ENCODE measurements at regions not wholly inside any gene's neighbourhood (a gene's known extent, or its start where the extent isn't known, plus 50 kb on each side); places are given as distances from the start of the nearest gene placed in this dataset.

- no peak overlapping the region for H3K4me3 Mint-ChIP-seq
- H3K36me3 Mint-ChIP-seq (ENCODE audit: low read depth): no peaks in the 10 kb centered on the region
- H3K27me3 Mint-ChIP-seq (ENCODE audit: insufficient read depth, low read depth, poor library complexity): peaks cover 13% of the 10 kb centered on the region
- peaks cover 2% of the 10 kb centered on the region; the same call in 1 of the 3 replicates for H3K4me1 Mint-ChIP-seq
- DNase-seq (ENCODE audit: low spot score) (no peak), ATAC-seq (no peak)
- H3K4me3 ChIP-seq: no peak overlapping the region
- H3K36me3 ChIP-seq (ENCODE audit: insufficient read depth): no peaks in the 10 kb centered on the region
- no peaks in the 10 kb centered on the region for H3K9me3 Mint-ChIP-seq
- no peak overlapping the region for H3K4me2 ChIP-seq
- no peaks in the 10 kb centered on the region for H3K4me1 ChIP-seq (ENCODE audit: insufficient read depth)
- no peak overlapping the region for H3K27ac ChIP-seq (ENCODE audit: low read depth)
- no peak for TF ChIP-seq NANOG (IDR thresholded peaks at IDR 0.05; ENCODE audit: borderline replicate concordance)
- no peak for TF ChIP-seq ZNF114 (CRISPR knock-in tag; IDR thresholded peaks at IDR 0.05)
- no peak for TF ChIP-seq STAT1 (IDR thresholded peaks at IDR 0.05; ENCODE audit: unreplicated experiment)
- no peak for TF ChIP-seq REST (IDR thresholded peaks at IDR 0.05; ENCODE audit: unreplicated experiment)
- TF ChIP-seq CREB1 (CRISPR knock-in tag; IDR thresholded peaks at IDR 0.05; ENCODE audit: low read depth): no peak
- no peak for TF ChIP-seq EZH2phosphoT487 (IDR thresholded peaks at IDR 0.05; ENCODE audit: unreplicated experiment)
- no peak for TF ChIP-seq ETS1 (IDR thresholded peaks at IDR 0.05)
- TF ChIP-seq JUNB (IDR thresholded peaks at IDR 0.05; ENCODE audit: unreplicated experiment): no peak
- TF ChIP-seq CTCF (conservative IDR thresholded peaks at IDR 0.05; ENCODE audit: low read depth in 2 of 2): no peak
- no peak for TF ChIP-seq POLR2AphosphoS5 (IDR thresholded peaks at IDR 0.05; ENCODE audit: low read depth)
- H3K9me2 ChIP-seq (ENCODE audit: insufficient read depth): no peaks in the 10 kb centered on the region
- H3F3A ChIP-seq (replicated peaks; ENCODE audit: low read depth): no peaks in the 10 kb centered on the region
- no peak overlapping the region; the same call in 1 of the 2 replicates for H2AFZ ChIP-seq
- no peaks in the 10 kb centered on the region for H4K20me1 ChIP-seq (replicated peaks; ENCODE audit: insufficient read depth)
- no peak overlapping the region for H3K27ac Mint-ChIP-seq
- no peaks in the 10 kb centered on the region for H3K79me2 ChIP-seq (replicated peaks; ENCODE audit: insufficient read depth)
- H3K27me3 ChIP-seq (ENCODE audit: insufficient read depth): no peaks in the 10 kb centered on the region
Measured at GRCh38 chr14:99329711-99330315, 57.8 kb upstream of the BCL11B start.
